Parathyroid adenoma (tissue), 2 donors: ENCODE measurements at regions not wholly inside any gene's neighbourhood (a gene's known extent, or its start where the extent isn't known, plus 50 kb on each side); places are given as distances from the start of the nearest gene placed in this dataset.

Experiments
- H2AFZ ChIP-seq: fragments of 300-600 bp; sonication (generic); one replicate; pipeline ENCODE4 v1.7.0; 2017; ENCODE audit warnings: antibody characterized with exemption, mild to moderate bottlenecking
- H3K27ac ChIP-seq: fragments of 300-600 bp; sonication (generic); one replicate; pipeline ENCODE4 v1.7.0; 2017
- H3K27me3 ChIP-seq: fragments of 300-600 bp; sonication (generic); one replicate; pipeline ENCODE4 v1.7.0; 2017; ENCODE audit warnings: low read length; ENCODE audit not compliant: control insufficient read depth, insufficient read depth
- H3K36me3 ChIP-seq: fragments of 300-600 bp; sonication (generic); one replicate; pipeline ENCODE4 v1.7.0; 2017; ENCODE audit warnings: low read length; ENCODE audit not compliant: control insufficient read depth, insufficient read depth
- H3K4me1 ChIP-seq: fragments of 300-600 bp; sonication (generic); one replicate; pipeline ENCODE4 v1.7.0; 2017; ENCODE audit warnings: control low read depth
- H3K4me2 ChIP-seq: fragments of 300-600 bp; sonication (generic); one replicate; pipeline ENCODE4 v1.7.0; 2017; ENCODE audit warnings: low read length
- H3K4me3 ChIP-seq: fragments of 300-600 bp; sonication (generic); one replicate; pipeline ENCODE4 v1.7.0; 2017; ENCODE audit warnings: low read depth, low read length
- H3K79me2 ChIP-seq: fragments of 300-600 bp; sonication (generic); one replicate; pipeline ENCODE4 v1.7.0; 2017; ENCODE audit warnings: control low read depth
- H3K9ac ChIP-seq: fragments of 300-600 bp; sonication (generic); one replicate; pipeline ENCODE4 v1.7.0; 2017; ENCODE audit warnings: mild to moderate bottlenecking
- H3K9me3 ChIP-seq: fragments of 300-600 bp; sonication (generic); one replicate; pipeline ENCODE4 v1.7.0; 2017; ENCODE audit warnings: low read length; ENCODE audit not compliant: control insufficient read depth
- CTCF ChIP-seq: fragments of 300-600 bp; sonication (generic); IDR thresholded peaks from one replicate; pipeline ENCODE4 v1.7.0; 2017; ENCODE audit warnings: antibody characterized with exemption, mild to moderate bottlenecking
- donor health status: primary hyperparathyroidism.

GRCh38 chr5:171728686-171729085, 56.9 kb upstream of the SMIM23 start:
- no peak overlapping the region for H3K27ac ChIP-seq
- no peaks in the 10 kb centered on the region for H3K36me3 ChIP-seq
- H3K27me3 ChIP-seq = no peaks in the 10 kb centered on the region
- H2AFZ ChIP-seq = no peak overlapping the region
- H3K4me2 ChIP-seq = no peak overlapping the region
- H3K9ac ChIP-seq = no peak overlapping the region
- no peak for TF ChIP-seq CTCF
- no peaks in the 10 kb centered on the region for H3K79me2 ChIP-seq
- no peak overlapping the region for H3K4me3 ChIP-seq
- no peaks in the 10 kb centered on the region for H3K4me1 ChIP-seq
- no peaks in the 10 kb centered on the region for H3K9me3 ChIP-seq
